ENCODE measurements at regions not wholly inside any gene's neighbourhood (a gene's known extent, or its start where the extent isn't known, plus 50 kb on each side); places are given as distances from the start of the nearest gene placed in this dataset.

DNA sequence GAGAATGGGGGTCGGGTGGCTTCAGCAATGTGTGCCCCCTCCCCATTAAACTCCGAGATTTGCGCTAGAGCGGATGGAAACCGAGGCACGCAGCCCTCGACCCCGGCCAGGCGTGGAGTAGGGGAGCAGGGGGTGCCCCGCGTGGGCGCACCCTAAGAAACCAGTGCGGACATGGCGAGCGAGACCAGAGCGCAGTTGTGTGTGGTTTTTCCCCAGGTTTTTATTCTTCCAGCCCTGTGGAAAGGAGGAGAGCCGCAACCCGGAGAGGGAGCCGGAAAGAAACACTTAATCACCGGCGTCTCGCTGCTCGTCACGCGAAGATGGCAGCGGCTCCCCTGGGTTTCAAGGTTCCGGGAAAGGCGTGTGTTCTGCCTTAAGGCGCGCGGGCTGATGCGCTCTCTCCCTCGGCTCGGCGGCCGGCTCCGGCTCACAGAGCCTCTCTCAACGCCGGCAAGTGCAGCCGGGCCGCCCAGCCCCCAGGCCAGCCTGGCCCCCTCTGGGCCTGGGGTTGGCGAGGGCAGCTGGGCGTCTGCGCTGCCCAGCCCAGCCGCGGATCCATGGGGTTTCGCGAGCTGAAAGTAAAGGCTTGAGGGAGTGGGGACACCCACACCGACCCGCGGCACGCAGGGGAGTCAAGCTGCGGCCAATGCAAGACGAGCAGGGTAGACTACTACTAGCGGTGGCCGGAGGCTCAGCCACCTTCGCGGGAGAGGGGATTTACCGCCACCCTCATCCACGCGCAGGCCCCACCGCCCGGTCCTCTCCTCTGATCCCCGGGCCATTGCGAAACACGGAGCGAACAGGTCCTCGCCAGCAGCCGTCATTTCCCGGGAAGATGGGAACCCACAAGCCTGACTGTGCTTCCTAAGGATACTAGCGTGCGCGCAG, 74.0 kb upstream of the BCOR start:
- H3K4me1 ChIP-seq (ENCODE audit: low read depth), result no peaks in the 10 kb centered on the region
- no peak overlapping the region for H3K4me3 ChIP-seq
- peak; percentile 29 to 66 (median 54) for DNase-seq
- H3K36me3 ChIP-seq (ENCODE audit: low read depth), result no peaks in the 10 kb centered on the region
- peak; percentile 0 for ATAC-seq
- H3K9me3 ChIP-seq, result no peaks in the 10 kb centered on the region
- intact Hi-C loops (cut with DNase I, micrococcal nuclease), result no loop called here
- TF ChIP-seq, protein P1, sequence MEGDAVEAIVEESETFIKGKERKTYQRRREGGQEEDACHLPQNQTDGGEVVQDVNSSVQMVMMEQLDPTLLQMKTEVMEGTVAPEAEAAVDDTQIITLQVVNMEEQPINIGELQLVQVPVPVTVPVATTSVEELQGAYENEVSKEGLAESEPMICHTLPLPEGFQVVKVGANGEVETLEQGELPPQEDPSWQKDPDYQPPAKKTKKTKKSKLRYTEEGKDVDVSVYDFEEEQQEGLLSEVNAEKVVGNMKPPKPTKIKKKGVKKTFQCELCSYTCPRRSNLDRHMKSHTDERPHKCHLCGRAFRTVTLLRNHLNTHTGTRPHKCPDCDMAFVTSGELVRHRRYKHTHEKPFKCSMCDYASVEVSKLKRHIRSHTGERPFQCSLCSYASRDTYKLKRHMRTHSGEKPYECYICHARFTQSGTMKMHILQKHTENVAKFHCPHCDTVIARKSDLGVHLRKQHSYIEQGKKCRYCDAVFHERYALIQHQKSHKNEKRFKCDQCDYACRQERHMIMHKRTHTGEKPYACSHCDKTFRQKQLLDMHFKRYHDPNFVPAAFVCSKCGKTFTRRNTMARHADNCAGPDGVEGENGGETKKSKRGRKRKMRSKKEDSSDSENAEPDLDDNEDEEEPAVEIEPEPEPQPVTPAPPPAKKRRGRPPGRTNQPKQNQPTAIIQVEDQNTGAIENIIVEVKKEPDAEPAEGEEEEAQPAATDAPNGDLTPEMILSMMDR (IDR thresholded peaks at IDR 0.05), result no peak

DNA sequence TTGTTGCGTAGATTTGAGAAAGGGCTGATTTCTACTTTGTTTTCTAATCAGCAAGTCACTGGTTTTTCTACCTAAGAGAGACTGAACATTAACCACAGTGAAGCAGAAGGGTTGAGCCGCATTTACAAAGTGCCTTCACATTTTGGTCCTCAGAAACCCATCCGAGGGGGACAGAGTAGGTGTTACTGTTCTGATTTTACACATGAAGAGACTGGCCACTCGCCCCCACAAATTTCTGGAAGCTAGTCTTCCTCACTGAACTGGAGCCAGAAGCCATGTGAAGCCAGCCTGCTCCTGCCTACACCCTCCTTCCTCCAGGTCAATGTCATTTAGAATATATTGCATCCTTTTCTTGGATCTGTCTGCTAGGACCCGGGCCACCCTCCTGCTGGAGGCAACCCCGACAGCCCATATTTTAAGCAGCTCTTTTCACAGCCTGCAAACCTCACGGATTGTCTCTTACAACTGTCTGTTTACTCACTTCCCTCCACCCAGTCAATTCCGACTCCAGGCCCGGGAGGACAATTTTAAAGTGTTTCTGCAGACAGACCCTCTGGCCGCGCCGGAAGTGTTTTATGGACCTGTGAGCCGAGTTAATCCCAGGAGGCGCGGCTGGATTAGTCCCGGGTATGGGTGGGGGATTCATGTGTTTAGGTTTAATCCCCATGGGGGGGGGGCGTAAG, 73.2 kb upstream of the BCOR start:
- H3K4me3 ChIP-seq, result no peak overlapping the region
- no peaks in the 10 kb centered on the region for H3K4me1 ChIP-seq (ENCODE audit: low read depth)
- no peaks in the 10 kb centered on the region for H3K9me3 ChIP-seq
- no peak for ATAC-seq
- TF ChIP-seq, protein P1 (IDR thresholded peaks at IDR 0.05), result no peak
- peak in 2 of 3 donors; percentile 28 to 35 for DNase-seq
- no peaks in the 10 kb centered on the region for H3K36me3 ChIP-seq (ENCODE audit: low read depth)
- intact Hi-C loops (cut with DNase I, micrococcal nuclease), result no loop called here

DNA sequence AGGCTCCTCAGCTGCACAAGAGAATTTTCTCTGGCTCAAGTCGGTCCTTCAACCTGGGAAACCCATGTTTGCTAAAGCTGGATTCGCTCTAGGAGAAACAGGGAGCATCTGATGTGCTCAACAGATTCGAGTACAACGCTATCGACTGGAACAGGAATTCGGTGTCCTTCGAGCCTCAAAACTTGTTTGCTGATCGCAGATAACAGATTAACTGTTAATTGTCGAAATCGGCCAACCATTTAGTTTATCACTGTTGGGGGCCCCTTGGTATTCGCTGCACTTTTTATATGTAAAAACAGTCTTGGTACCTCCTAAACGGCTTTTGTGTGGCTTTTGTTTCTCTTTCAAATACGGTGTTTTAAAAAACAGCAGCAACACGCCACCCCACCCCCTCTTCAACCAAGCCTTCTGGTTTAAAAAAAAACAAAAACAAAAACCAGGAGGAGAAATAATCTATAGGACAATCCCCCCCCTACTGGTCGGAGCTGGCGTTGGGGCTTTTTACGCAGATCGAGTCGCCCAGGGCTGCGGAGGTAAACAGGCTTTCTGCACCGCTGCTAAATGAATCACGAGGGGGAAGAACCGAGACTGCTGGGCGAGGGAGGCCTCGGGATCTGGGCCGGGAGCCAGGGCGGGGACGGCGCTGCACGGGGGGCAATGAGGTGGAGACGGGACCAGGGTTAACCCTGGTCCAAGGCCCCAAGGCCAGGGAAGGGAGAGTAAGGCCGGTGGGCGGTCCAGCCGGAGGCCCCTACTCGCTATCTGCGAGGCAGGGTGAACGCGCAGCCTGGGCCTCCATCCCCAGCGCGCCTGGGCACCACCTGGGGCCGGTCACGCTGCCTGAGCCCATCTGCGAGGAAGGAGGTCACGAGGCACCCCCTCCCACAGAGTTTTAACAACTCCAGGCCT, 71.7 kb upstream of the BCOR start:
- no peaks in the 10 kb centered on the region for H3K36me3 ChIP-seq (ENCODE audit: low read depth)
- DNase-seq (peak; percentile 73 to 83 (median 80)), ATAC-seq (peak; percentile 59)
- TF ChIP-seq, protein P1 (IDR thresholded peaks at IDR 0.05), result no peak
- H3K4me1 ChIP-seq (ENCODE audit: low read depth), result no peaks in the 10 kb centered on the region
- H3K4me3 ChIP-seq, result no peak overlapping the region
- intact Hi-C loops (cut with DNase I, micrococcal nuclease), result no loop called here
- no peaks in the 10 kb centered on the region for H3K9me3 ChIP-seq

DNA sequence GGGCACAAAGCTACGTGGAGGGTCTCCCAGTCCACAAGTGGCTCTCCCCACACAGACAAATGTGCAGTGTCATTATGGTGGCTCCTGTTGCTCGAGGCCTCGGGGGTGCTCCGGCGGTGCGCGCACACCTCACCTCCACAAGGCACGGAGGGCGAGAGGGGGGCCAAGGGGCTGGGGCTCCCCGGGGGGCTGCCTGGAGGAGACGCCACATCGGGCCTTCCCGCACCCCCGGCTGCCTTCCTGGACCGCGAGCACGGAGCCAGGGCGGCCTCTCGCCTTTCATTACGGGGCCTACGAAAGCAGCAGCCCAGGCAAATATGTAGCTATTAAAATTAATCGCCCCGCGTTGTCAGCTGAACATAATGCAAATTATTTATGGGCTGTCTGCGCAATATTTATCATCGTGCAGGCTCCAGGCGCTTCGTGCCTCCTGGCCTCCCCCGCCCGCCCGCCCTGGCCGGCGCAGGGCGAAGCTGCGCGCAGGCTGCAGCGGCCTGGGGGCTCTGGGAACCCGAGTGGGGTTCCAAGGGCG, 70.8 kb upstream of the BCOR start:
- Histone ChIP-seq H3K4me3 (no peak overlapping the region), H3K36me3 (ENCODE audit: low read depth) (no peaks in the 10 kb centered on the region), H3K9me3 (no peaks in the 10 kb centered on the region), H3K4me1 (ENCODE audit: low read depth) (no peaks in the 10 kb centered on the region)
- DNase-seq (peak in 1 of 3 donors; percentile 54), ATAC-seq (no peak)
- intact Hi-C loops (cut with DNase I, micrococcal nuclease), result no loop called here
- TF ChIP-seq, protein P1 (IDR thresholded peaks at IDR 0.05), result no peak

DNA sequence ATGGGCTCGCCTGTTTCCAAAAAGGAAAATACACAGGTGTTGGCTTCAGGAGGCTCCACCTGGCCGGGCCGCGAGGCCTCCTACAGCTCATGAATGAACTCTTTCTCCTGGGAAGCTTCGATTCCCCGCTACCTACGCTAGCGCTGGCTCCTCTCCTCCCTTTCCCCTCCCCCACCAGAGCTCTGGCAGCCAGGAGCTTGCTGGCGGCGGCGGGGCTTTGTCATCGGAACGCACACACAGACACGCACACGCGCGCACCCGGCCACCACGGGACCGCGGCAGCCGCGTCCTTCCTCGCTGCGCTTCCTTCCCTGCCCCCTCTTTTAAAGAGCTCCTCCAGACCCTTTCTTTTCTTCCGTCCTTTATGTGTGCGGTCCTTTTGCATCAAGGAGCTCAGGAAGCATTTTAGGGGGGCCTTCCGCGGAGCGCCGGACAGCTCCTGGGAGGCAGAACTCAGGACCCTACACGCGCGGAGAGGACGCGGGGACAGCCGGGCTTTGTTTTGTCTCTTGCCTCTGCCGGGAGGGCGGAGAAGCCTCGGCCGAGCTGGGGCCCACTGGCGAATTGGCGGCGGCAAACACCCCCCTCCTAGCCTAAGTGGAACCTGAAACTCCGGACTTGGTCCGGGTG, 70.2 kb upstream of the BCOR start:
- TF ChIP-seq, protein P1 (IDR thresholded peaks at IDR 0.05), result no peak
- no peaks in the 10 kb centered on the region for H3K36me3 ChIP-seq (ENCODE audit: low read depth)
- peak; percentile 40 to 55 (median 51) for DNase-seq
- intact Hi-C loops (cut with DNase I, micrococcal nuclease), result no loop called here
- no peak overlapping the region for H3K4me3 ChIP-seq
- H3K9me3 ChIP-seq, result no peaks in the 10 kb centered on the region
- peak; percentile 11 for ATAC-seq
- no peaks in the 10 kb centered on the region for H3K4me1 ChIP-seq (ENCODE audit: low read depth)
